CD4-positive, alpha-beta T cell treated with Interleukin-12 subunit alpha and Interleukin-12 subunit beta, for 1 hour (primary cell): ENCODE measurements at regions not wholly inside any gene's neighbourhood (a gene's known extent, or its start where the extent isn't known, plus 50 kb on each side); places are given as distances from the start of the nearest gene placed in this dataset.
"Not testable (repeated sequence)": the region's sequence is repeated elsewhere in the genome, so short reads cannot be mapped to it uniquely, and the experiment has no call there.

Source experiments
- DNase-seq: peaks from one replicate; pipeline ENCODE4 v3.0.0-alpha.2; 2020

GRCh38 chr20:12130781-12131180, 213.1 kb downstream of the BTBD3 start:
- no peak for DNase-seq

GRCh38 chr20:12133553-12133952, 215.9 kb downstream of the BTBD3 start:
- DNase-seq = no peak

- not testable (repeated sequence) for DNase-seq
These were observed 228.3 kb downstream of the BTBD3 start for GRCh38 chr20:12145951-12146350.

- DNase-seq = no peak
These were observed 235.3 kb downstream of the BTBD3 start for GRCh38 chr20:12152996-12153395.

GRCh38 chr20:12153628-12154027, 235.9 kb downstream of the BTBD3 start:
- DNase-seq = no peak

- DNase-seq = no peak
These were observed 238.6 kb downstream of the BTBD3 start for GRCh38 chr20:12156252-12156651.

- no peak for DNase-seq
These were observed 241.6 kb downstream of the BTBD3 start for GRCh38 chr20:12159261-12159660.

- no peak for DNase-seq
These were observed 244.0 kb downstream of the BTBD3 start for GRCh38 chr20:12161734-12162133.

- no peak for DNase-seq
These were observed 248.5 kb downstream of the BTBD3 start for GRCh38 chr20:12166053-12166717.

GRCh38 chr20:12170406-12170805, 252.7 kb downstream of the BTBD3 start:
- DNase-seq = no peak

GRCh38 chr20:12171923-12172524, 254.3 kb downstream of the BTBD3 start:
- DNase-seq = no peak

- no peak for DNase-seq
These were observed 255.8 kb downstream of the BTBD3 start for GRCh38 chr20:12173347-12174012.

- no peak for DNase-seq
These were observed 257.8 kb downstream of the BTBD3 start for GRCh38 chr20:12175538-12175937.

- DNase-seq = no peak
These were observed 260.1 kb downstream of the BTBD3 start for GRCh38 chr20:12177657-12178293.

- DNase-seq = no peak
These were observed 262.0 kb downstream of the BTBD3 start for GRCh38 chr20:12179692-12180091.

- DNase-seq = no peak
These were observed 262.5 kb downstream of the BTBD3 start for GRCh38 chr20:12180107-12180661.

GRCh38 chr20:12198281-12198680, 280.6 kb downstream of the BTBD3 start:
- no peak for DNase-seq

- DNase-seq = no peak
These were observed 282.0 kb downstream of the BTBD3 start for GRCh38 chr20:12199703-12200102.

- no peak for DNase-seq
These were observed 283.7 kb downstream of the BTBD3 start for GRCh38 chr20:12201289-12201991.

- DNase-seq = no peak
These were observed 285.7 kb downstream of the BTBD3 start for GRCh38 chr20:12203399-12203798.

GRCh38 chr20:12203981-12204380, 286.3 kb downstream of the BTBD3 start:
- no peak for DNase-seq

- DNase-seq = no peak
These were observed 290.2 kb downstream of the BTBD3 start for GRCh38 chr20:12207875-12208274.

GRCh38 chr20:12210591-12210990, 292.9 kb downstream of the BTBD3 start:
- no peak for DNase-seq
